ENCODE measurements at regions not wholly inside any gene's neighbourhood (a gene's known extent, or its start where the extent isn't known, plus 50 kb on each side); places are given as distances from the start of the nearest gene placed in this dataset.
"Not testable (repeated sequence)": the region's sequence is repeated elsewhere in the genome, so short reads cannot be mapped to it uniquely, and the experiment has no call there.

DNA sequence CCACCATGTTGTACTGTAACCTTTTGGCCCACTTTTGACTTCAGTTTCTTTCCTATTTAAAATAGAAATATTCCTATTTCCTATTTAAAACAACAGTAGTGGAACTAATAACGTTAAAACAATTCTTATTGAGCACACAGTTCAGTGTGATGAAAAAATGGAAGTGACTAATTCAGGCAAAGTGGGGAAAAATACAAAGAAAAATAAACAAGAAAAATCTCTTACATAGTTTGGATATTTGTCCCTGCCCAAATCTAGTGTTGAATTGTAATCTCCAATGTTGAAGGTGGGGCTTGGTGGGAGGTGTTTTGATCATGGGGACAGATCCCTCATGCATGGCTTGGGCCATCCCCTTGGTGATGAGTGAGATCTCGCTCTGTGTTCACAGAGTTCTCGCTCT lies 198.1 kb upstream of the CPHXL start:
- DNase-seq (ENCODE audit: low spot score), result no peak

DNA sequence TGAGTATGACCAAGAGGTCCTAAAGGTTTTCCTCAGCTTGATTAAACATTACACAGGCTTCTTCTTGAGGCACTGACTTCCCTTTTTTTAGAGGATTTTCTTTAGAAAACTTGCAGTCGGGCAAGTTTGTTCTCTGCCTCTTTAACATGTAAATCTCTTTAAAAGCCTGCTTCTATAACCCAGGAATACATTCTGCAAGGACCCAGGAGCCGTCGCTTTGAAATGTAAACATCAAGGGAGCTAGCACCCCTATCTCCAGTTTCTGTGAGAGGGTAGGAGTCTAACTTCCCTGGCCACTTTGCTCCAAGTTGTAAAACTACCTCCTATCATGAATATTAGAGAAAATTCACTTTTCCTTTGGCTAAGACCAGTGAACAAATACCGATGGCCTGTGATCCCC lies 201.5 kb upstream of the CPHXL start:
- DNase-seq (ENCODE audit: low spot score), result no peak

DNA sequence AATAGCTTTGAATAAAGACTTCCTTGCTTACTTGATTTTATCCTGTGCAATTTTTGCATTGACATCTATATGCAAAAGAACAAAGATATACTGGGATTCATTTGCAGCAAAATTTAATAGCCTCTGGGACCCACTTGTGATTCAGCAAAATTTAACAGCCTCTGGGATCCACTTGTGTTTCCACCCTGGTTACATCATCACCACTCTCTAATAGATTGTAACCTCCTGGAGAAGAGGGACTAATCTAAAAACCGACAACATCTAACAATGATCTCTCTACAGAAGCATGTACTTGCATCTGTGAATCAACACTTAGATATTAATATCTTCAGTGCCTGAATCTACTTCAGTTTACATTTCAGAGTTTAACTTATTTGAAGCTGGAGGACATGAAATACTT lies 202.0 kb upstream of the CPHXL start:
- no peak for DNase-seq (ENCODE audit: low spot score)

DNA sequence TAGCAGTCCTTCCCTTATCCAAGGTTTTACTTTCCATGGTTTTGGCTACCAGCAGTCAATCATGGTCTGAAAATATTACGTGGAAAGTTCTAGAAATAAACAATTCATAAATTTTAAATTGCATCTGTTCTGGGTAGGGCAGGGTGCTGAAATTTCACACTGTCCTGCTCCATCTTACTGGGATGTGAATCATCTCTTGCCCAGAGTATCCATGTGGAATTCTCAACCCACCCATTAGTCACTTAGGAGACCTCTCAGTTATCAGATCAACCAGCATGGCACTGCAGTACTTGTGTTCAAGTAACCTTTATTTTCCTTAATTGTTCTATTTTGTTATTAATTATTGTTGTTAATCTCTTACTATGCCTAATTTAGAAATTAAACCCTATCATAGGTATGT lies 202.8 kb upstream of the CPHXL start:
- DNase-seq (ENCODE audit: low spot score), result no peak

DNA sequence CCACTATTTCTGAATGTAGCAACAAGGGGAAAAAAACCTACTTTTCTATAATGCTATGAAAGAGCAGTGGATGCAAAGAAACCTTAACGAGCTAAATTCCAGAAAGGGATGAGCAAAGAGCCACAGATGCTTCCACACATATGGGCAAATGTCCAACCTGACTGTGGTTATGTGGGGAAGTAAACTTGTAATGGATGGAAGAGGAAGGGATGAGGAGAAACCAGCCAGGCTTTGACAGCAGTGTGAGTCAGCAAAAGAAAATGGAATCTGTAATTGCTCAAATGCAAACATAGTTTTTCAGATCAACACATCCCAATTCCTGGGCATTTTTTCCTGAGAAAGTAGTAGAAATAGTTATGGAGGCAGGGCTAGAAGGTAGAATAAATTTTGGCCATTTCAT lies 204.8 kb upstream of the CPHXL start:
- no peak for DNase-seq (ENCODE audit: low spot score)

DNA sequence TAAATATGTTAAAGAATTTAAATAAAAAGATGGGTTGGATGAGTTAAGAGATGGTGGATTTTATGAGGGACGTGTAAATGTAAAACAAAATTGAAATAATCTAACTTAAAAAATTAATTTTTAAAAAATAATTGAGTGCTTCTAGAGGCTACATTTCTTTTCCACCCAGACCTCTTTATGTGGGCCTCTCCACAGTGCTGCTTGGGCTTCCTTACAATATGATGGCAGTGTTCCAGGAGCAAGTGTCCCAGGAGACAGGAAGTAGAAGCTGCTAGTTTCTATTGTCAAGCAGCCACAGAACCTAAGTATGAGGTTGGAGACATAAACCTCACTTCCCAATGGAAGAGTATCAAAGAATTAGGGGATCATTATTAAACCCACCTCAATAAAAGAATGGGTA lies 205.7 kb upstream of the CPHXL start:
- DNase-seq (ENCODE audit: low spot score), result no peak

DNA sequence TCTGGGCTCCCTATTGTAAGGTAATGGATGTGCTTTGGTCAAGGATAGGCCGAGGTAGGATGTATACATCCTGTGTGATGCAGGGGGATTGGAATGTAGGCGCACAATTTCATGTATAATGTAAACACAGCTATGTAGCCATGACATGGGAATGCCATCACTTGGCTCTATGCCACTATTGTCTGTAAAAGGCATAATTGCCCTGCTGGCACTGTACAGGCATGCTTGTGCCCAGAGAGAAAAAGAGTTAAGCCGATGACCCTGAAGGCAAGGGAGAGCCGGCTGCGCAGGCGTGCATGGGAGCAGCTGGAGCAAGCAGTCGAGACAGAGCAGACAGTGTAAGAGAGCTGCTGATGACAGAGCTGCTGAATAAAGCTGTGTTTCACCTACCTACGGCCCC lies 212.5 kb upstream of the CPHXL start:
- no peak for DNase-seq (ENCODE audit: low spot score)

DNA sequence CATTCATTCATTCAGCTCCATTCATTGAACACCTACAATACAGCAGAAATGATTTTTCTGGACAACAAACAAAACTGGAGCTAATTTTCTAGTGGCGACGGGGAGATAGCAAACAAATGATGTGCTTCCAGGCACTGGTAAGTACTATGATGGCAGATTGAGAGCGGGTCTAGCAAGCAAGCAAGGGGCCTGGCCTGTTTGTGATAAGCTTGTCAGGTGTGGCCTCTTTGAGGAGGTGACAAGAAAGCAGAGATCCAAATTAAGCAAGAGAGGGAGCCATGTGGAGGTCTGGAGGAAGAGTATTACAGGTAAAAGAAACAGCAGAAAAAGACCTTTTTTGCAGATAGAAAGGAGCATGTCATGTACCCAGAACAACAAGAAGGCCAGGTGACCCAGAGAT lies 216.1 kb upstream of the CPHXL start:
- no peak for DNase-seq (ENCODE audit: low spot score)

DNA sequence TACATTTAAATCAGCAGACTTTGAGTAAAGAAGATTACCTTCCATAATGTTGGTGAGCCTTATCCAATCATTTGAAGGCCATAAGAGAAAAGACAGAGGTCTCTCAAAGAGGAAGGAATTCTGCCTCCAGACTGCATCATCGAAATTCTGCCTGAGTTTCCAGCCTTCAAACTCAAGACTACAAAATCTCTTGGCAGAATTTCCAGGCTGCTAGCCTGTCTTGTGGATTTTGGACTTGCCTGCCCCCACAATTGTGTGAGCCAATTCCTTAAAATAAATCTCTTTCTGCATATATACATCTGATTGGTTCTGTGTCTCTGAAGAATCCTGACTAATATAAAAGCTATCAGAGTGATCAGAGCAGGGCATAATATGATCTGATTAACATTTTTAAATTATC lies 216.6 kb upstream of the CPHXL start:
- no peak for DNase-seq (ENCODE audit: low spot score)

DNA sequence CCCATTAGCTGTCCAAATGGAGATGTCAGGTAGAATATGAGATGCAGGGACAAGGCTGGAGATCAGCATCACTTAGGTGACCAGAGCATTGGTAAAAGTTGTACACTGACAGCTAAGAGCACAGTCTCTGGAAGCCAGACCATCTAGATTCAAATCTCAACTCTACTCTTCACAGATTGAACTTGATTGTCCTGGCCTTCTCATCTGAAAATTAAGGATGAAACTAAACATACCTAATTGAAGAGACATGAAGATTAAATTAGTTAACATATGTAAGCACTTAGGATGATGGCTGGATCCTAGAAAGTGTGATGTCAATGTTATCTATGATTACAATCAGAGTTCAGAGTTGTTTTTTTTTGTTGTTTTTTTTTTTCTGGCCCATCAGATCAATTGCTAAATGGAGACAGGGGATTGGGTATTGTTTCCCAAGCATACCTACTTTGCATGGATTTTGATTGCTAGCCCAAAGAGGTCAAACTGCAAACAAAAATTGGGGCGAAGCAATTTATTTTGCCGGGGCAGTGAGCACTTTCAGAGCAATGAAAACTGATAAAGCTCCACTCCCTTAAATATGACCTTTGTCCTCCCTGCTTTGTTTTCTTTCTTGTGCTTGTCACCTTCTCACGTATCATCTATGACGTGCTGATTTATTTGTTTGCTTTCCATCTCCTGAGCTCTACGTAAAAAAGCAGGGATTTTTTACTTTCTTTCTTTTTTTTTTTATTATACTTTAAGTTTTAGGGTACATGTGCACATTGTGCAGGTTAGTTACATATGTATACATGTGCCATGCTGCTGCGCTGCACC lies 217.6 kb upstream of the CPHXL start:
- no peak for DNase-seq (ENCODE audit: low spot score)

DNA sequence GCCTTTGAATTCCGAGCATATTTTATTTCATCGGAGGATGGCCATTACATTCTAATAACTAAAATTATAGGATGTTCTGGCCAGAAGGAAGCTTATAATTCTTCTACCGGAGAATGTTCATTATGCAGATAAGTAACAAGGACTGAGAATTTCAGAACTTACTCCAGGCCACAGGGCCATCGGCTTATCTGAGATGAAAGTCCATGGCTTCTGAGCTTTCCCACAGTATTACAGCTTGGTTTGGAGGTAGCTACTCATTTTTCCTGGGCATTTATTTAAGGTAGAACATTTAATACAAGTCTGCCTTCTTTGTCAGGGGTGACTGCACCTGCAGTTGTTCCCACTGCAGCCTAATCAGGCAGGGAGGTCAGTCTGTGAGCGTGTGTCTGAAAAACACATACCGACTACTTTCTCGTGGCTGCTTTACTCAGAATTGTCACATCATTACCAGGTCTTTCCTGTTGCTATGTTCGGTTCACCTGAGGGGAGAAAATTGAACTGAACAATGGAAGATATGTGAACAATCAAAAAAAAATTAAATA lies 219.7 kb upstream of the CPHXL start:
- DNase-seq (ENCODE audit: low spot score), result no peak

DNA sequence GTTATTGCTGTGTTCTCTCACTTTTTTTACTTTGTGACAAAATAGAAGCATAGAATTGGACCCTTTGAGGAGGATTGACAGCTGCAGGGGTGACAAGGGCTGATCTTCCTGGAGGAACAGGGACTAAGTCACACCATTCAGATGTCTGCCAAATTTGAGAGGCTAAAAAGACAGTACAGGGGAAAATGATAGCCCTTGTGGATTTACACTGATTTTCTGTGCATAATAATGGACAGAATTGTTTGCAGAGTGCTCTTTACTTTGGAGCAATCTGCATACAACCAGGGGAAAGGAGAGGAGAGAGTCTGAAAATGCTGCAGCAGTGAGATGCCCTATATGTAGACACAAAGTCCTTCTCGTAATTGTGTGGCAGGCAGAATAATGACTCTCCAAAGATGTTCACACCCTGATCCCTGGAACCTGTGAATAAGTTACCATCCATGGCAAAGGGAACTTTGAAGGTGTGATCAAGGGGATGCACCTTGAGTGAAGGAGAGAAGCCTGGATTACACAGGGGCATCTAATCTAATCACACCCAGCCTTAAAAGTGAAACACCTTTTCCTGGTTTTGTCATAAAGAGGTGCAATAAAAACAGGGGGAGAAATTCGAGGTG lies 221.4 kb upstream of the CPHXL start:
- no peak for DNase-seq (ENCODE audit: low spot score)

DNA sequence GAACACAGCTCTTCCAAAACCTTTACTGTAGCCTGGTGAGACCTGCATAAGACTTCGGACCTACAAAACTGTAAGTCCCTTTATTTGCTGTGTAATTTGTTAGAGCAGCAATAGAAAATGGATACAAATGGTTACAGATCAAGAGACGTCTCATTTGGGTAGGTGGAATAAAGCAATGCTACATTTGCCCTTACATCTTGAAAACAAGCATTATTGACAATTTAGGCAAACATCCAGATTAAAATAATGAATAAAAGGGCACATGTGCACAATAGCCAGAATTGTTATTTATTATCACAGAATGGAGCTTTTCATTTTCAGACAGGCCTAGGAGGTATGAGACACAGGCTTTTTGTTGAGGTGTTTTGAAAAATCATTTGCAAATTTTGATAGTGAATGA lies 222.2 kb upstream of the CPHXL start:
- DNase-seq (ENCODE audit: low spot score), result no peak

DNA sequence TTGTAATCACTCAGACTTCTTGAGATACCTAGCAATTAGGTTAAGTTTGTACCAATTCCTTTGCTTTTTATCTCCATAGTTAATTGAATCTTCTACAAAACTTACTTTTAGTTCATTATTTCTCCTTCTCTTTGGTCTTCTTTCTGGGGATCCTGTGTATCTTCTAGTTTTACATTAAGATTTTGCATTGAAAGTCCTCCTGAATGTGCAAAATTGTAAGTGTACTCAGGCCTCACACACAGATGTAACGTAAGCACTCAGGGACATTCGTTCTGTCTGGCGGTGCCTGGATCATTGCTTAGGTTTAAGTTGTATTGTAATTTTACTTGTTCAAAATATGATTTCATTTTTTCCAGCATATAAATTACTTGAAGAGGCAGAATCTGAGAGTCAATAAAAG lies 222.6 kb upstream of the CPHXL start:
- DNase-seq (ENCODE audit: low spot score), result no peak

DNA sequence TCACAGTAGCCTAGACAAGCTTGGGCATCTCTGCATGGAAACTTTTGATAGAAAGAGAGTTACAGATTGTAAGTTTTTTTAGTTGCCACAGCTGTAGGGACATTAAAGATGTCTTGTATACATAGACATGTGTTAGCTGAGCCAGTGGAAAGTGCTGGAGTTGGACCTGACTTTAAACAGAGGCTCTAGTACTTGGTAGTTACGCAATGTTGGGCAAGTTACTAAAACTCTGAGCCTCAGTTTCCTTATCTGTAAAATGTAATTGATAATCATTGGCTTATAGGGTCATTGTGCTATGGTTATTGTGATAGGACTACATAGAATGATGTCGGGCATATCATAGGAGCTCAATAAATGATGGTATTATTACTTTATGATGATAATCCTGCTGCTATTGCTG lies 225.8 kb upstream of the CPHXL start:
- DNase-seq (ENCODE audit: low spot score), result no peak

DNA sequence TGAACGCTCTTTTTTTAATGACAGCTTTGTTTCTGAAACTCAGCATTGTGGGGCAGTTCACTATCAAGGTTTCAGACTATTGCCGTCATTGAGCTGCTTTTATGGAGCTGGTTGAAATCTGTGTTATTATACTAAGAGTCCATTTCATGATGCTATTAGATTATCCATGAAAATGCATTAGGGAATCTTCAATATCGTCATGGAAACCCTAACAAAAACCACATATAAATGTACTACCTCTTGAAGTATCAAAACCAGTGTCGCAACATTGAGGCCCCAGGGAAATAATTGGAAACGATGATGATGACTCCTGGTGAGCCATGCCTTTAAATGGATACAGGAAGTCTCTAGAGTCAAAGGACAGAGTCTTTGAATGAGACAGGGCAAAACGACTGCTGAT lies 231.6 kb upstream of the CPHXL start:
- DNase-seq (ENCODE audit: low spot score), result no peak

DNA sequence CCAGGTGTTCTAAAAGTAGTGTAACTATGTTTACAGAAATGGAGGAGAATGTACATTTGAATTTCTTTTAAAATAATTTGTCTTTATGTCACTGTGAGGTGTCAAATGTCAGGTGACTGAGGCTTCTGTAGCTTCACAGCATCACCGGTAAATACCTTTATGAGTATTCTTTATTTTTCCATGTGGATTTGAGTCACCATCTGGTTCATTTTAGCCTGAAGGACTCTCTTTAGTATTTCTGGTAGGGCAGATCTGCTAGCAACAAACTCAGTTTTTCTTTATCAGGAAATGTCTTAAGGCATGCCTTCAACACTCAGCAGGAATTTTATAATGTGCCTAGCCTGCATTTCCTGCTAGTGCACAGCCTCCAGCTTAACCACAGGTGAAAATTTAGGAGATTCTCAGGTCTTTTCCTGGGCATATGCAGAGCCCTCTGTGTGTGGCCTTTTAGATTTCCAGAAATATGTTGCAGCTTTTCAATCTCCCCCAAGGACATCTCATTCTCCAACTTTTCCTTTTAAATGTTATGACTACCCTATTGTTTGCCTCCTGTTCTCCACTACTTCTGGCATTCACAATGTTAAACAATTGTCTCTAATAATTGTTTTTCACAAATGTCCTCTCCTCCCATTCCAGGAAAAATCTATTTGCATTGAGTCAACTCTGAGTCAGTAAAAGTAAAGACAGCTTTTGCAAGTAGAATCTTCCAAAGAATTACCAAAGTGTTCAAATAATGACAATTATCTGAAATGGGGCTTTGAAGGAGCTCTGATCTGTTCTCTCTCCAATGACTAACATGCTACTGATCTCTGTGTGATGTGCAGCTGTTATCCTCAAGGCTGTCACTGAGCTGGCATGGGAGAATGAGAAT lies 239.4 kb upstream of the CPHXL start:
- no peak for DNase-seq (ENCODE audit: low spot score)

DNA sequence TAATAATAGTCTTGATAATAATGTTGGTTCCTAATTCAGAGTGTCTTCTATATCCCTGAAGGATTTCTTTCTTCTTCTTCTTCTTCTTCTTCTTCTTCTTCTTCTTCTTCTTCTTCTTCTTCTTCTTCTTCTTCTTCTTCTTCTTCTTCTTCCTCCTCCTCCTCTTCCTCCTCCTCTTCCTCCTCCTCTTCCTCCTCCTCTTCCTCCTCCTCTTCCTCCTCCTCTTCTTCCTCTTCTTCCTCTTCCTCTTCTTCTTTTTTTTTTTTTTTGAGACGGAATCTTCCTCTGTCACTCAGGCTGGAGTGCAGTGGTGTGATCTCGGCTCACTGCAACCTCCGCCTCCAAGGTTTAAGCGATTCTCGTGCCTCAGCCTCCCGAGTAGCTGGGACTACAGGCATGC lies 242.8 kb upstream of the CPHXL start:
- DNase-seq (ENCODE audit: low spot score), result not testable (repeated sequence)

DNA sequence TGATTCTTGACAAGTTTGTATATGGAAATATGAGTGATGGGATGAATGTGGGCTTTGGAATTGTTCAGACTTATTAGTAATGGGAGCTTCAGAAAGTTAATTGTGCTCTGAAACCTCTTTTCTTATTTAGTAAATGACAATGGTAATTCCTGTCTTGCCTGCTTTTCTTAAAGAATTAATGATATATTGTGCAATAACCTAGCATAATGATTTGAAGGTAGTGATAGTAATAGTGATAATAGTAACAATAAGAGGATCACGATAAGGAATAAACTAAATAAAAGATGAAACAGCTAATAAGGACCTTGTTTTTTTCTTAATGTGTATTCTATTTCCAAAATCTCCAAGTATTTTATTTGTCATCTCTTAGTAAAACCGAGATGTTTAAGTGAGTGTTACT lies 245.0 kb upstream of the CPHXL start:
- no peak for DNase-seq (ENCODE audit: low spot score)

DNA sequence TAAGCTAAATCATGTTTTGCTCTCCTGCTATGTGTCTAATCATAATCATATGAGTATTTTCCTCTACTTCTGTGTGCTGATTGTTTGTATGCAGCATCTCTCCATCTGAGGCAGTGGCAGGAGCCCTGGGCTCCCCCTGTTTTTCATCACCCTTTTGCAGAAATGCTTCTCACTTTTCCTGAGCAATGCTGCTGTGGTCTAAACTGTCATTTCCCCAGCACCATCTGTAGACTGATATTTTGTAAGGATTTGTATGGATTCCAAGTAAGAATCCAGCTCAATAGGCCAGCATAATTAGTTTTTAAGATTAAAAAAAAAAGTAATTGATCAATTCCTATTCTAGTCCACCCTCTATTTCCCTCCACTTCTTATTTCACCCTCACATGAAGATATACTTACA lies 257.0 kb upstream of the CPHXL start:
- no peak for DNase-seq (ENCODE audit: low spot score)

DNA sequence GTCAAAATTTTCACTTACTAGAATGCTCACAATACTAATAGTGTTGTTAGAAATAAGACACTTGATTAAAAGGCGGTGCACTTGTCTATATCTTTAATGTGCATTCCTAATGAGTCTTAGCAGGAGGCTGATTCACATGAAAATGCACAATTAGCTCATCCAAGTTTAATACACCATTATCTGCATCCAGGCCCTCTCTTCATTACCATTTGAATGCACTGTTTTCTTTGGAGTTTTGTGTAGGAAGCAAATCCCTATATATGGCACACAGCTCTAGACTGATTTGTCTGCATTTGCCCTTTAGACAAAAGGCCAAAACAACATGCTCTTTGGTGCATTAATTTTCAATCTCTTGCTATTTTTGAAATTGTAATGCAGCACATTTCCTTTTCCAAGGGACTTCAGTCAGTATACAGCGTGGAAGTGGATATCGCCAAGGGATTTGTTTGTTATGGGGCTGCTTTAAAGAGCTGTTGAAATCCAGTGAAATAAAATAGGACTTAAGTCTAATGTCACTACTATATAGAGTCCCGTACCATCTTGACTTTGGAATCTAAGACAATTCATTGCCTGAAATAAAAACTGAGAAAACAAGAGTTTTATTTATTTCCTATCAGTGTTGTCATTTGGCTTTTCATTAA lies 257.6 kb upstream of the CPHXL start:
- no peak for DNase-seq (ENCODE audit: low spot score)

DNA sequence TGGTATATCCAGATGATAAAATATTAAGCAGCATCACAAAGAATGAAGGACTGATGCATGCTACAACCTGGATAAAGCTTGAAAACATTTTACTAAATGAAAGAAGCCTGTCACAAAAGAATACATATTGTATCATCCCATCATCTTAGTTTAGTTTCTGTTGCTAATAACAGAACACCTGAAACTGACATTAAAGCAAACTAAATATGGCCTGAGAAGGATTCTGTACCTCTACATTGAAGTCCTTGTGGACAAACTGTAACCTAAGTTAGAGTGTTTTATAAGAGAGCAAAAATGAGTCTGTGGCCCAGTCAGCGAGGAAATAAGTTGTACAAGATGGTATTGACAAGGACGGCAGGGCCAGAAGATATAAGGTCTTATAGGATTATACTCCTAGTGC lies 261.0 kb upstream of the CPHXL start:
- DNase-seq (ENCODE audit: low spot score), result no peak

Measured in AG08395 (cell line).